GM12878 (cell line): ENCODE measurements at regions not wholly inside any gene's neighbourhood (a gene's known extent, or its start where the extent isn't known, plus 50 kb on each side); places are given as distances from the start of the nearest gene placed in this dataset.

Experiments used
- ATAC-seq: fragments of 200-7000 bp; cut with Tn5 transposase; 3 replicates; pipeline ENCODE4 v1.9.1; 2020; ENCODE audit warnings: mild to moderate bottlenecking, moderate library complexity
- BruUV-seq: library from RNA; stranded (reverse); fragments of 400-500 nt; replicated peaks from 2 replicates; lab custom pipeline; 2021; lab: Mats Ljungman, UMichigan
- CTCF ChIA-PET: fragments of 300-600 bp; sonication (Branson Sonifier 250); formaldehyde crosslinking; extraction: SDS; loops from one replicate; lab custom pipeline; 2021; ENCODE audit warnings: inconsistent platforms; lab: Yijun Ruan, JAX
- POLR2A ChIA-PET: fragments of 350-600 bp; formaldehyde crosslinking; extraction: SDS; loops from one replicate; lab custom pipeline; 2021; ENCODE audit warnings: inconsistent platforms; lab: Charles Lee
- RAD21 ChIA-PET: fragments of 300-600 bp; sonication (Branson Sonifier 250); formaldehyde crosslinking; loops from one replicate; lab custom pipeline; 2023; ENCODE audit warnings: antibody characterized with exemption; ENCODE audit not compliant: unreplicated experiment; lab: Charles Lee
- SMC1A ChIA-PET: fragments of 300-600 bp; sonication (Branson Sonifier 250); formaldehyde crosslinking; loops from one replicate; lab custom pipeline; 2023; ENCODE audit not compliant: unreplicated experiment, uncharacterized antibody; lab: Charles Lee
- DNase-seq: peaks from one replicate; pipeline ENCODE4 v3.0.0-alpha.2; 2011; ENCODE audit warnings: low read depth, low spot score
- FAIRE-seq: peaks from 3 replicates; lab custom pipeline; 2011; peaks lifted over from hg19 to GRCh38; lab: Jason Lieb, UNC
- H2AFZ ChIP-seq: 2 replicates; pipeline ENCODE4 v1.6.0; 2011; ENCODE audit warnings: low read depth, low read length, control low read depth; ENCODE audit not compliant: control insufficient read depth
- H3K27ac ChIP-seq: 2 replicates; pipeline ENCODE4 v1.5.1; 2011; ENCODE audit warnings: control low read depth; ENCODE audit not compliant: control insufficient read depth, insufficient read depth
- H3K27me3 ChIP-seq, 2 experiments: replicated peaks in 1 of 2; 2 replicates each; pipeline versions ENCODE4 v1.6.0 to v1.6.1; 2011; ENCODE audit warnings: low read length in 1 of 2; ENCODE audit not compliant: control insufficient read depth in 2 of 2, insufficient read depth in 2 of 2
- H3K36me3 ChIP-seq, 2 experiments: 2 replicates each; pipeline ENCODE4 v1.5.1; 2011; ENCODE audit warnings: low read length in 1 of 2; ENCODE audit not compliant: control insufficient read depth in 2 of 2, insufficient read depth in 2 of 2
- H3K4me1 ChIP-seq: 2 replicates; pipeline ENCODE4 v1.6.1; 2011; ENCODE audit warnings: mild to moderate bottlenecking, low read length, moderate library complexity, mixed read lengths; ENCODE audit not compliant: control insufficient read depth, insufficient read depth
- H3K4me2 ChIP-seq: 2 replicates; pipeline ENCODE4 v1.6.0; 2011; ENCODE audit warnings: control low read depth; ENCODE audit not compliant: control insufficient read depth, insufficient read depth
- H3K4me3 ChIP-seq: fragments of 200-600 bp; sonication (generic); 2 replicates; pipeline ENCODE4 v1.5.1; 2016
- H3K79me2 ChIP-seq: 2 replicates; pipeline ENCODE4 v1.6.0; 2011; ENCODE audit warnings: low read length; ENCODE audit not compliant: control insufficient read depth, insufficient read depth
- H3K9ac ChIP-seq: 2 replicates; pipeline ENCODE4 v1.8.0; 2011; ENCODE audit warnings: low read length, control low read depth, mixed read lengths; ENCODE audit not compliant: control insufficient read depth, insufficient read depth
- H3K9me3 ChIP-seq: replicated peaks from 3 replicates; pipeline ENCODE4 v1.5.1; 2011; ENCODE audit warnings: mild to moderate bottlenecking, low read length; ENCODE audit not compliant: control insufficient read depth, insufficient read depth
- H4K20me1 ChIP-seq: 2 replicates; pipeline ENCODE4 v1.6.0; 2011; ENCODE audit not compliant: control insufficient read depth, insufficient read depth
- ATF7 ChIP-seq: fragments of 450-650 bp; IDR thresholded peaks from 2 replicates; pipeline ENCODE4 v1.6.1; 2016; ENCODE audit warnings: low read depth, mild to moderate bottlenecking
- BRCA1 ChIP-seq: IDR thresholded peaks from 2 replicates; pipeline ENCODE4 v1.6.1; 2011; ENCODE audit warnings: low read depth, low read length, improper control_type of control experiment
- E2F8 ChIP-seq: fragments of 450-650 bp; IDR thresholded peaks from 2 replicates; pipeline ENCODE4 v1.6.1; 2018; ENCODE audit warnings: mild to moderate bottlenecking, low read depth, moderate library complexity; ENCODE audit not compliant: partially characterized antibody
- ESRRA ChIP-seq: IDR thresholded peaks from 2 replicates; pipeline ENCODE4 v1.6.1; 2012; ENCODE audit warnings: mild to moderate bottlenecking, low read length, improper control_type of control experiment
- ETV6 ChIP-seq, 2 experiments: fragments of 450-650 bp in 1 of 2; IDR thresholded peaks in 1 of 2; conservative IDR thresholded peaks in 1 of 2; 2 replicates each; pipeline ENCODE4 v1.6.1; 2014; ENCODE audit warnings: antibody characterized with exemption in 1 of 2, borderline replicate concordance in 1 of 2, low read depth in 1 of 2, mild to moderate bottlenecking in 1 of 2, moderate library complexity in 1 of 2
- HCFC1 ChIP-seq: fragments of 150-350 bp; IDR thresholded peaks from 2 replicates; pipeline ENCODE4 v1.6.1; 2014; ENCODE audit warnings: low read length
- LARP7 ChIP-seq: fragments of 450-650 bp; IDR thresholded peaks from 2 replicates; pipeline ENCODE4 v1.6.1; 2017; ENCODE audit warnings: mild to moderate bottlenecking
- MYC ChIP-seq: IDR thresholded peaks from 2 replicates; pipeline ENCODE4 v1.6.1; 2011; ENCODE audit warnings: mild to moderate bottlenecking, low read length, moderate library complexity, inconsistent platforms; ENCODE audit not compliant: insufficient read depth, insufficient replicate concordance, insufficient read length, severe bottlenecking
- POU2F2 ChIP-seq: IDR thresholded peaks from 3 replicates; pipeline ENCODE4 v1.6.1; 2011; ENCODE audit warnings: low read depth, mild to moderate bottlenecking, low read length, borderline replicate concordance
- RELA ChIP-seq: fragments of 450-650 bp; IDR thresholded peaks from 2 replicates; pipeline ENCODE4 v1.8.0; 2014; ENCODE audit warnings: borderline replicate concordance; ENCODE audit not compliant: partially characterized antibody
- SMARCA5 ChIP-seq: fragments of 450-650 bp; IDR thresholded peaks from 2 replicates; pipeline ENCODE4 v1.6.1; 2017; ENCODE audit warnings: mild to moderate bottlenecking
- SREBF2 ChIP-seq: IDR thresholded peaks from 2 replicates; pipeline ENCODE4 v1.6.1; 2012; ENCODE audit warnings: mild to moderate bottlenecking, low read length
- WGBS: methylation state at CpG from one replicate; pipeline ENCODE4 v1.1.6; 2016; ENCODE audit warnings: low lambda C conversion rate; ENCODE audit not compliant: insufficient replicate concordance, insufficient coverage; ENCODE audit errors: missing lambda C conversion rate; 5-methylcytosine and 5-hydroxymethylcytosine counted together
- in situ Hi-C: fragments of 300-500 bp; cut with MboI; formaldehyde crosslinking; loops from 9 replicates; pipeline ENCODE4 v1.14.3; 2018; ENCODE audit warnings: mixed read lengths
- intact Hi-C: fragments of 100-400 bp; cut with micrococcal nuclease; formaldehyde crosslinking; loops from one replicate; pipeline ENCODE4 v1.14.2; 2022; ENCODE audit not compliant: unreplicated experiment
- TF ChIP-seq, protein P1 (sequence below): fragments of 450-650 bp; IDR thresholded peaks from 2 replicates; pipeline ENCODE4 v1.6.1; 2017; ENCODE audit warnings: mild to moderate bottlenecking, low read depth, inconsistent platforms; ENCODE audit not compliant: poor library complexity, severe bottlenecking
- TF ChIP-seq, protein P2 (sequence below): IDR thresholded peaks from 2 replicates; pipeline ENCODE4 v1.6.1; 2012; ENCODE audit warnings: low read depth, low read length, improper control_type of control experiment
- TF ChIP-seq, protein P3 (sequence below): fragments of 450-650 bp; IDR thresholded peaks from 2 replicates; pipeline ENCODE4 v1.6.1; 2016; ENCODE audit warnings: mild to moderate bottlenecking, moderate library complexity, borderline replicate concordance

DNA sequence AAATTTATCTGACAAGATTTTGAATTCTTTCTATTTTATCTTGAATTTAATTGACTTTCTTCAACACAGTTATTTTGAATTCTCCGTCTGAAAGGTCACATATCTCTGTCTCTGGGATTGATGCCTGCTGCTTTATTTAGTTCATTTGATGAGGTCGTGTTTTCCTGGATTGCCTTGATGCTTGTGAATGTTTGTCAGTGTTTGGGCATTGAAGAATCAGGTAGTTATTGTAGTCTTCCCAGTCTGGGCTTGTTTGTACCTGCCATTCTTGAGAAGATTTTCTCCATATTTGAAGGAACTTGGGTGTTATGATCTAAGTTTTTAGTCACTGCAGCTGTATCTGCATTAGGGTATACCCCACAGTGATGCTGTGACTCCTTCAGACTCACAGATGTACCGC is 315.8 kb upstream of the DDHD1 start:
- H3K27ac ChIP-seq: no peak overlapping the region
- ChIA-PET POLR2A (no interaction called here), SMC1A (no interaction called here), CTCF (no interaction called here), RAD21 (no interaction called here)
- H3K4me2 ChIP-seq: no peak overlapping the region
- ATAC-seq (no peak), DNase-seq (no peak), FAIRE-seq (no peak)
- no peaks in the 10 kb centered on the region for H3K4me1 ChIP-seq
- H3K36me3 ChIP-seq: no peaks in the 10 kb centered on the region
- H3K79me2 ChIP-seq: no peaks in the 10 kb centered on the region
- H3K27me3 ChIP-seq: 0 out of 4 replicates have a peak, but pooled peaks cover 0 to 2% of the 10 kb centered on the region in 2 experiments
- no peak overlapping the region for H2AFZ ChIP-seq
- in situ Hi-C loops (no loop called here), intact Hi-C loops (no loop called here)
- H3K4me3 ChIP-seq: no peak overlapping the region
- H4K20me1 ChIP-seq: no peaks in the 10 kb centered on the region
- no TSS peak for BruUV-seq
- H3K9ac ChIP-seq: no peak overlapping the region
- no peaks in the 10 kb centered on the region for H3K9me3 ChIP-seq
- WGBS: 13% methylated on average over 3 of the region's 3 CpGs
- TF ChIP-seq POU2F2 (no peak), BRCA1 (no peak), HCFC1 (no peak), ETV6 (conservative IDR thresholded peaks at IDR 0.05 in 1 of 2, IDR thresholded peaks at IDR 0.05 in 1 of 2; ENCODE audit: borderline replicate concordance in 1 of 2, low read depth in 1 of 2) (no peak), MYC (no peak), RELA (no peak), SMARCA5 (no peak), LARP7 (no peak), SREBF2 (no peak), ATF7 (no peak), E2F8 (no peak), ESRRA (no peak)
- TF ChIP-seq, protein P1, sequence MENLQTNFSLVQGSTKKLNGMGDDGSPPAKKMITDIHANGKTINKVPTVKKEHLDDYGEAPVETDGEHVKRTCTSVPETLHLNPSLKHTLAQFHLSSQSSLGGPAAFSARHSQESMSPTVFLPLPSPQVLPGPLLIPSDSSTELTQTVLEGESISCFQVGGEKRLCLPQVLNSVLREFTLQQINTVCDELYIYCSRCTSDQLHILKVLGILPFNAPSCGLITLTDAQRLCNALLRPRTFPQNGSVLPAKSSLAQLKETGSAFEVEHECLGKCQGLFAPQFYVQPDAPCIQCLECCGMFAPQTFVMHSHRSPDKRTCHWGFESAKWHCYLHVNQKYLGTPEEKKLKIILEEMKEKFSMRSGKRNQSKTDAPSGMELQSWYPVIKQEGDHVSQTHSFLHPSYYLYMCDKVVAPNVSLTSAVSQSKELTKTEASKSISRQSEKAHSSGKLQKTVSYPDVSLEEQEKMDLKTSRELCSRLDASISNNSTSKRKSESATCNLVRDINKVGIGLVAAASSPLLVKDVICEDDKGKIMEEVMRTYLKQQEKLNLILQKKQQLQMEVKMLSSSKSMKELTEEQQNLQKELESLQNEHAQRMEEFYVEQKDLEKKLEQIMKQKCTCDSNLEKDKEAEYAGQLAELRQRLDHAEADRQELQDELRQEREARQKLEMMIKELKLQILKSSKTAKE: no peak
- TF ChIP-seq, protein P2, sequence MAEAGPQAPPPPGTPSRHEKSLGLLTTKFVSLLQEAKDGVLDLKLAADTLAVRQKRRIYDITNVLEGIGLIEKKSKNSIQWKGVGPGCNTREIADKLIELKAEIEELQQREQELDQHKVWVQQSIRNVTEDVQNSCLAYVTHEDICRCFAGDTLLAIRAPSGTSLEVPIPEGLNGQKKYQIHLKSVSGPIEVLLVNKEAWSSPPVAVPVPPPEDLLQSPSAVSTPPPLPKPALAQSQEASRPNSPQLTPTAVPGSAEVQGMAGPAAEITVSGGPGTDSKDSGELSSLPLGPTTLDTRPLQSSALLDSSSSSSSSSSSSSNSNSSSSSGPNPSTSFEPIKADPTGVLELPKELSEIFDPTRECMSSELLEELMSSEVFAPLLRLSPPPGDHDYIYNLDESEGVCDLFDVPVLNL: no peak
- TF ChIP-seq, protein P3, sequence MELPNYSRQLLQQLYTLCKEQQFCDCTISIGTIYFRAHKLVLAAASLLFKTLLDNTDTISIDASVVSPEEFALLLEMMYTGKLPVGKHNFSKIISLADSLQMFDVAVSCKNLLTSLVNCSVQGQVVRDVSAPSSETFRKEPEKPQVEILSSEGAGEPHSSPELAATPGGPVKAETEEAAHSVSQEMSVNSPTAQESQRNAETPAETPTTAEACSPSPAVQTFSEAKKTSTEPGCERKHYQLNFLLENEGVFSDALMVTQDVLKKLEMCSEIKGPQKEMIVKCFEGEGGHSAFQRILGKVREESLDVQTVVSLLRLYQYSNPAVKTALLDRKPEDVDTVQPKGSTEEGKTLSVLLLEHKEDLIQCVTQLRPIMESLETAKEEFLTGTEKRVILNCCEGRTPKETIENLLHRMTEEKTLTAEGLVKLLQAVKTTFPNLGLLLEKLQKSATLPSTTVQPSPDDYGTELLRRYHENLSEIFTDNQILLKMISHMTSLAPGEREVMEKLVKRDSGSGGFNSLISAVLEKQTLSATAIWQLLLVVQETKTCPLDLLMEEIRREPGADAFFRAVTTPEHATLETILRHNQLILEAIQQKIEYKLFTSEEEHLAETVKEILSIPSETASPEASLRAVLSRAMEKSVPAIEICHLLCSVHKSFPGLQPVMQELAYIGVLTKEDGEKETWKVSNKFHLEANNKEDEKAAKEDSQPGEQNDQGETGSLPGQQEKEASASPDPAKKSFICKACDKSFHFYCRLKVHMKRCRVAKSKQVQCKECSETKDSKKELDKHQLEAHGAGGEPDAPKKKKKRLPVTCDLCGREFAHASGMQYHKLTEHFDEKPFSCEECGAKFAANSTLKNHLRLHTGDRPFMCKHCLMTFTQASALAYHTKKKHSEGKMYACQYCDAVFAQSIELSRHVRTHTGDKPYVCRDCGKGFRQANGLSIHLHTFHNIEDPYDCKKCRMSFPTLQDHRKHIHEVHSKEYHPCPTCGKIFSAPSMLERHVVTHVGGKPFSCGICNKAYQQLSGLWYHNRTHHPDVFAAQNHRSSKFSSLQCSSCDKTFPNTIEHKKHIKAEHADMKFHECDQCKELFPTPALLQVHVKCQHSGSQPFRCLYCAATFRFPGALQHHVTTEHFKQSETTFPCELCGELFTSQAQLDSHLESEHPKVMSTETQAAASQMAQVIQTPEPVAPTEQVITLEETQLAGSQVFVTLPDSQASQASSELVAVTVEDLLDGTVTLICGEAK: no peak
